ENCODE measurements at regions not wholly inside any gene's neighbourhood (a gene's known extent, or its start where the extent isn't known, plus 50 kb on each side); places are given as distances from the start of the nearest gene placed in this dataset.

DNA sequence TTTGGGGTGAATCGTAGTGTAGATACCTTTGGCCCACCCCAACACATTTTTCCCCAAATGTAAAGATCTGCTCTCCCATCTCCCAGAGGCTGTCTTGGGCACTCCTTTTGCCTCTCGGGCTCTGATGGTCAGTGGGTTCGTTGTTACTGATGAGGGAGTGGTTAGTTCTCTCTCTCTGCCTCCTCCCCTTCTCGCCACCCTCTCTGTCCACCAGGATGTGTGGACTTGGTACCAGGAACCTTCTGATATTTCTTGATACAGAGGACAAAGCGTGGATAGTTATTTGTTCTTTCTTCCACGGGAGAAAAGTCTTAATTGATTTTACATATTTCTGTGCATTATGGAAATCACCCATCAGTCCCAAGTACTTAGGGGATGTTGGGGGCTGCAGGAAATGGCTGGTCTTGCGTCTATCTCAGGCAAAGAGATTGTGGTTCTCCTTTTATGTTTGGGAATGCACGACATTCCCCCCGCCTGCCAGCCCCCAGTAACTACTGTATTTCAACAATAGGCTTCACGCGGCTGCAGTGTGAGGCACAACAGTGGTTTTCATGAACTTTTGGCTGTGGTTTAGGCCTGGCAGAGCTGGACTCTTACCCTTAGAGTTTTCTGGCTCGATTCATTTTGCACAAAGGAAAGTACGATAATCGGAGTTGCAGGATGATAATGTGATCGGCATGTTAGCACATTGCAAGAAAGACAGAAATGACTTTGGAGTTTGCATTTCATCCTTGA lies 79.0 kb upstream of the ZNF536 start:
- no peak for DNase-seq
- Histone ChIP-seq H3K27ac (no peak overlapping the region), H3K9me3 (no peaks in the 10 kb centered on the region), H3K27me3 (no peaks in the 10 kb centered on the region), H3K4me1 (no peaks in the 10 kb centered on the region), H3K36me3 (no peaks in the 10 kb centered on the region), H3K4me3 (replicated peaks in 1 of 3) (no peak overlapping the region)
- WGBS, 2 donors: 83 to 85% methylated on average over 15 of the region's 15 CpGs
- intact Hi-C loops (cut with DNase I): no loop called here
- no peak for TF ChIP-seq POLR2A (IDR thresholded peaks at IDR 0.05)
- no peak for TF ChIP-seq CTCF (IDR thresholded peaks at IDR 0.05)

GRCh38 chr19:30297969-30298368 lies 74.2 kb upstream of the ZNF536 start:
- Histone ChIP-seq H3K9me3 (no peaks in the 10 kb centered on the region), H3K4me3 (replicated peaks in 1 of 3) (no peak overlapping the region), H3K36me3 (no peaks in the 10 kb centered on the region), H3K27ac (no peak overlapping the region), H3K4me1 (no peaks in the 10 kb centered on the region), H3K27me3 (no peaks in the 10 kb centered on the region)
- WGBS, 2 donors: 96 to 97% methylated on average over 9 of the region's 9 CpGs
- no peak for TF ChIP-seq CTCF (IDR thresholded peaks at IDR 0.05)
- no peak for TF ChIP-seq POLR2A (IDR thresholded peaks at IDR 0.05)
- intact Hi-C loops (cut with DNase I): no loop called here
- DNase-seq: no peak

DNA sequence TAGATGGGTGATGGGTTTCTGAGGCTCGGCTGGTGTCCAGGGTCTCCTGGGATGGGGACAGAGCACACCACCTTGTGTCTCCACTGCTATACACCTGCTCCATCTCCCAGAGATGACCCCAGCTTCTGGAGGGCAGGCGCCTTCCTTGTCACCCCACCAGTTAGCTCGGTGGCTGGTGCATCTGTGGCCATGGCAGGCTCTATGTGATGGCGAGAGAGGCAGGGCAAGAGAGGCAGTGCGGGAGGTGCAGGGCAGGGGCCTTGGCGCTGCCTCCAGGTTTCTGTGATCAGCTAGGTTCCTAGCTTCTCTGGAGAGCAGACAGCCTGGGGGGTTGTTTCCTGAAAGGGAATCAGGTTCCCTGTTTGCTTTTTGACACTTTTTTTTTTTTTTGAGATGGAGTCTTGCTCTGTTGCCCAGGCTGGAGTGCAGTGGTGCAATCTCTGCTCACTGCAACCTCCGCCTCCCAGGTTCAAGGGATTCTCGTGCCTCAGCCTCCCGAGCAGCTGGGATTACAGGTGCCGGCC lies 69.0 kb upstream of the ZNF536 start:
- no peak for DNase-seq
- TF ChIP-seq CTCF (IDR thresholded peaks at IDR 0.05) (no peak), POLR2A (IDR thresholded peaks at IDR 0.05) (no peak)
- Histone ChIP-seq H3K9me3 (no peaks in the 10 kb centered on the region), H3K4me3 (replicated peaks in 1 of 3) (no peak overlapping the region), H3K27me3 (no peaks in the 10 kb centered on the region), H3K27ac (no peak overlapping the region), H3K4me1 (no peaks in the 10 kb centered on the region), H3K36me3 (no peaks in the 10 kb centered on the region)
- intact Hi-C loops (cut with DNase I): no loop called here
- WGBS, 2 donors: 92 to 95% methylated on average over 10 of the region's 10 CpGs

GRCh38 chr19:30304540-30304939 lies 67.6 kb upstream of the ZNF536 start:
- 76 to 82% methylated on average over 4 to 6 of the region's 6 CpGs for WGBS, 2 donors

More at GRCh38 chr19:30304540-30304939, 67.6 kb upstream of the ZNF536 start:
- H3K27ac ChIP-seq: no peak overlapping the region
- H3K9me3 ChIP-seq: no peaks in the 10 kb centered on the region
- no peaks in the 10 kb centered on the region for H3K36me3 ChIP-seq
- DNase-seq: no peak
- TF ChIP-seq POLR2A (IDR thresholded peaks at IDR 0.05): no peak
- no peak for TF ChIP-seq CTCF (IDR thresholded peaks at IDR 0.05)
- H3K4me3 ChIP-seq (replicated peaks in 1 of 3): no peak overlapping the region
- intact Hi-C loops (cut with DNase I): no loop called here
- no peaks in the 10 kb centered on the region for H3K4me1 ChIP-seq
- no peaks in the 10 kb centered on the region for H3K27me3 ChIP-seq

All from thyroid gland (tissue), 4 donors.